Esophagus squamous epithelium (tissue), 5 donors: ENCODE measurements at regions not wholly inside any gene's neighbourhood (a gene's known extent, or its start where the extent isn't known, plus 50 kb on each side); places are given as distances from the start of the nearest gene placed in this dataset.

ENCODE experiments used
- DNase-seq: peaks from one replicate; lab custom pipeline; 2025; lab: John Stamatoyannopoulos, UW
- H3K27ac ChIP-seq, 4 donors: fragments of 200-600 bp; sonication (generic); one replicate each; pipeline ENCODE4 v1.5.1; 2016 to 2019; ENCODE audit warnings: mild to moderate bottlenecking in 1 of 4
- H3K27me3 ChIP-seq, 4 donors: fragments of 200-600 bp; sonication (generic); 1 replicate in 3 of 4; 2 replicates in 1 of 4; pipeline versions ENCODE4 v1.5.1 to v1.6.0; 2017 to 2021; ENCODE audit warnings: antibody characterized with exemption in 1 of 4
- H3K36me3 ChIP-seq, 3 donors: fragments of 200-600 bp; sonication (generic); one replicate each; pipeline ENCODE4 v1.5.1; 2016 to 2019
- H3K4me1 ChIP-seq, 3 donors: fragments of 200-600 bp; sonication (generic); one replicate each; pipeline ENCODE4 v1.5.1; 2017 to 2019
- H3K4me3 ChIP-seq, 4 donors: fragments of 200-600 bp; sonication (generic); 1 replicate in 3 of 4; 2 replicates in 1 of 4; pipeline ENCODE4 v1.5.1; 2016 to 2019; ENCODE audit warnings: mild to moderate bottlenecking in 2 of 4, moderate library complexity in 1 of 4
- H3K9me3 ChIP-seq, 3 donors: fragments of 200-600 bp; sonication (generic); one replicate each; pipeline ENCODE4 v1.5.1; 2016 to 2019
- POLR2A ChIP-seq, 4 donors: fragments of 450-650 bp; IDR thresholded peaks; one replicate each; pipeline ENCODE4 v1.6.1; 2017; ENCODE audit warnings: antibody characterized with exemption in 4 of 4, mild to moderate bottlenecking in 4 of 4, moderate library complexity in 3 of 4
- WGBS, 2 donors: methylation state at CpG; one replicate each; pipeline ENCODE4 v1.1.5; 2018; 5-methylcytosine and 5-hydroxymethylcytosine counted together
- intact Hi-C: fragments of 100-400 bp; cut with DNase I; formaldehyde crosslinking; loops from one replicate; pipeline ENCODE4 v1.15.0; 2022
- TF ChIP-seq, protein P1 (sequence below), 6 experiments: fragments of 450-650 bp in 4 of 6; fragments of 200-600 bp in 2 of 6; sonication (generic) in 2 of 6; IDR thresholded peaks; one replicate each; pipeline ENCODE4 v1.5.1; 2016 to 2019; ENCODE audit warnings: antibody characterized with exemption in 6 of 6, mild to moderate bottlenecking in 4 of 6, moderate library complexity in 4 of 6
- donor health status: DM: yes; HTN: yes; CAD: no.

GRCh38 chr3:30521156-30521715, 85.2 kb upstream of the TGFBR2 start:
- Histone ChIP-seq H3K4me1 (peaks cover 0 to 52% (median 5%) of the 10 kb centered on the region in 3 donors), H3K9me3 (no peaks in the 10 kb centered on the region), H3K27ac (peak overlapping the region in 2 of 4 donors; percentile 73 to 78), H3K27me3 (no peaks in the 10 kb centered on the region), H3K36me3 (no peaks in the 10 kb centered on the region), H3K4me3 (no peak overlapping the region)
- 92 to 96% methylated on average over 1 of the region's 1 CpG for WGBS, 2 donors
- intact Hi-C loops: no loop called here
- DNase-seq: no peak
- TF ChIP-seq, protein P1, sequence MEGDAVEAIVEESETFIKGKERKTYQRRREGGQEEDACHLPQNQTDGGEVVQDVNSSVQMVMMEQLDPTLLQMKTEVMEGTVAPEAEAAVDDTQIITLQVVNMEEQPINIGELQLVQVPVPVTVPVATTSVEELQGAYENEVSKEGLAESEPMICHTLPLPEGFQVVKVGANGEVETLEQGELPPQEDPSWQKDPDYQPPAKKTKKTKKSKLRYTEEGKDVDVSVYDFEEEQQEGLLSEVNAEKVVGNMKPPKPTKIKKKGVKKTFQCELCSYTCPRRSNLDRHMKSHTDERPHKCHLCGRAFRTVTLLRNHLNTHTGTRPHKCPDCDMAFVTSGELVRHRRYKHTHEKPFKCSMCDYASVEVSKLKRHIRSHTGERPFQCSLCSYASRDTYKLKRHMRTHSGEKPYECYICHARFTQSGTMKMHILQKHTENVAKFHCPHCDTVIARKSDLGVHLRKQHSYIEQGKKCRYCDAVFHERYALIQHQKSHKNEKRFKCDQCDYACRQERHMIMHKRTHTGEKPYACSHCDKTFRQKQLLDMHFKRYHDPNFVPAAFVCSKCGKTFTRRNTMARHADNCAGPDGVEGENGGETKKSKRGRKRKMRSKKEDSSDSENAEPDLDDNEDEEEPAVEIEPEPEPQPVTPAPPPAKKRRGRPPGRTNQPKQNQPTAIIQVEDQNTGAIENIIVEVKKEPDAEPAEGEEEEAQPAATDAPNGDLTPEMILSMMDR (IDR thresholded peaks at IDR 0.05): no peak
- no peak for TF ChIP-seq POLR2A (IDR thresholded peaks at IDR 0.05)

GRCh38 chr3:30522476-30522875, 83.9 kb upstream of the TGFBR2 start:
- TF ChIP-seq, protein P1 (IDR thresholded peaks at IDR 0.05): no peak
- no peak for TF ChIP-seq POLR2A (IDR thresholded peaks at IDR 0.05)
- H3K9me3 ChIP-seq: no peaks in the 10 kb centered on the region
- no peaks in the 10 kb centered on the region for H3K36me3 ChIP-seq
- H3K27me3 ChIP-seq: no peaks in the 10 kb centered on the region
- no peak overlapping the region for H3K27ac ChIP-seq
- H3K4me3 ChIP-seq: no peak overlapping the region
- H3K4me1 ChIP-seq: peaks cover 0 to 40% (median 5%) of the 10 kb centered on the region in 3 donors
- WGBS, 2 donors: 70 to 93% methylated on average over 8 of the region's 8 CpGs
- DNase-seq: no peak
- intact Hi-C loops: no loop called here

DNA sequence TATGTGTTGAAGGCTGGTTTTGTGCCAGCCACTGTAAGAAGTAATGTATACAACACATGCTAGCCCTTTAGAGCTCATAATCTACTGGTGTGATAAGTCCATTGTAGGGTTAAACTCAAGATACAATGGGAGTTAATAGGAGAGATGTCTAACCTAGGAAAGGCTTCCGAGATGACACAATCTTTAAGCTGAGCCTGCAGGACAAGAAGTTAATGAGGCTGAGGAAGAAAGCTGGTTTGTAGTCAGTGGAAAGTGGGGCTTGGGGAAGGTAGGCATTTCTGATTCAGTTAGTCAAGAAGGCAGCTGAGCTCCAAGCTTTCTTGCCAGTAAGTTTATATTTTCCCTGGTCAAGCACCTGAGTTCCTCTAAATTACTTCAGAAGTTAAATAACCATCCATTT, 83.0 kb upstream of the TGFBR2 start:
- DNase-seq: no peak
- H3K27ac ChIP-seq: no peak overlapping the region
- TF ChIP-seq POLR2A (IDR thresholded peaks at IDR 0.05): no peak
- TF ChIP-seq, protein P1 (IDR thresholded peaks at IDR 0.05): no peak
- no peak overlapping the region for H3K4me3 ChIP-seq
- H3K4me1 ChIP-seq: peaks cover 0 to 31% (median 0%) of the 10 kb centered on the region in 3 donors
- intact Hi-C loops: no loop called here
- H3K27me3 ChIP-seq: no peaks in the 10 kb centered on the region
- no peaks in the 10 kb centered on the region for H3K9me3 ChIP-seq
- 42 to 78% methylated on average over 1 of the region's 1 CpG for WGBS, 2 donors
- no peaks in the 10 kb centered on the region for H3K36me3 ChIP-seq

- no peak for DNase-seq
- H3K9me3 ChIP-seq: no peaks in the 10 kb centered on the region
- intact Hi-C loops: no loop called here
- H3K27ac ChIP-seq: no peak overlapping the region
- H3K4me3 ChIP-seq: no peak overlapping the region
- H3K36me3 ChIP-seq: no peaks in the 10 kb centered on the region
- no peaks in the 10 kb centered on the region for H3K27me3 ChIP-seq
- 67 to 83% methylated on average over 4 of the region's 4 CpGs for WGBS, 2 donors
- peaks cover 0 to 19% (median 0%) of the 10 kb centered on the region in 3 donors for H3K4me1 ChIP-seq
- no peak for TF ChIP-seq POLR2A (IDR thresholded peaks at IDR 0.05)
- TF ChIP-seq, protein P1 (IDR thresholded peaks at IDR 0.05): no peak
Observed at GRCh38 chr3:30524357-30525040, 81.9 kb upstream of the TGFBR2 start.

GRCh38 chr3:30526031-30526430, 80.4 kb upstream of the TGFBR2 start:
- peaks cover 0 to 4% (median 0%) of the 10 kb centered on the region in 3 donors for H3K4me1 ChIP-seq
- no peaks in the 10 kb centered on the region for H3K36me3 ChIP-seq
- no peak overlapping the region for H3K4me3 ChIP-seq
- TF ChIP-seq, protein P1 (IDR thresholded peaks at IDR 0.05): no peak
- no peak for TF ChIP-seq POLR2A (IDR thresholded peaks at IDR 0.05)
- intact Hi-C loops: no loop called here
- no peak overlapping the region for H3K27ac ChIP-seq
- DNase-seq: no peak
- H3K9me3 ChIP-seq: no peaks in the 10 kb centered on the region
- no peaks in the 10 kb centered on the region for H3K27me3 ChIP-seq
- WGBS, 2 donors: 67 to 82% methylated on average over 1 of the region's 1 CpG
